Epithelial cell of proximal tubule (primary cell): ENCODE measurements at regions not wholly inside any gene's neighbourhood (a gene's known extent, or its start where the extent isn't known, plus 50 kb on each side); places are given as distances from the start of the nearest gene placed in this dataset.

ENCODE experiments used
- DNase-seq: peaks from one replicate; pipeline ENCODE4 v3.0.0-alpha.2; 2011; ENCODE audit warnings: low read depth
- H3K4me3 ChIP-seq: 2 replicates; pipeline ENCODE4 v1.5.1; 2011; ENCODE audit warnings: low read depth, mild to moderate bottlenecking, low read length
- TF ChIP-seq, protein P1 (sequence below): conservative IDR thresholded peaks from 2 replicates; pipeline ENCODE4 v1.5.1; 2012; ENCODE audit warnings: low read depth, mild to moderate bottlenecking, low read length

DNA sequence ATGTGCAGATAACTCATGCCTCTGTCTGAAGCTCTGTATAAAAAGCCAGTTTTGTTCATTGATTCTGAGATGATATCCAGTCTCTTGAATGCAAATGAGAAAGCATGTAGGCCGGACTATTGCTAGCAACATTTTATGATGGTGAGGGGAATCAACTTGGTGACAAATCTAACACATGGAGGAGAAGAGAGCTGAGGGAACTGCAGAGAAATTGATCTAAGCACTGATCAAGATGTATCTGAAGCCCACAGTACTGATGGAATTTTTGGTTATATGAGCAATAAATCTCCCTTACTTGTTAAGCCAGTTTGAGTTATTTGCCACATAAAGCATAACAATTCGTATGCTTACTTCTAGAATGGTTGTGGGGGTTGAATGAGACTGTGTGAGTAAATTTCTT, 295.6 kb upstream of the DDHD1 start:
- TF ChIP-seq, protein P1, sequence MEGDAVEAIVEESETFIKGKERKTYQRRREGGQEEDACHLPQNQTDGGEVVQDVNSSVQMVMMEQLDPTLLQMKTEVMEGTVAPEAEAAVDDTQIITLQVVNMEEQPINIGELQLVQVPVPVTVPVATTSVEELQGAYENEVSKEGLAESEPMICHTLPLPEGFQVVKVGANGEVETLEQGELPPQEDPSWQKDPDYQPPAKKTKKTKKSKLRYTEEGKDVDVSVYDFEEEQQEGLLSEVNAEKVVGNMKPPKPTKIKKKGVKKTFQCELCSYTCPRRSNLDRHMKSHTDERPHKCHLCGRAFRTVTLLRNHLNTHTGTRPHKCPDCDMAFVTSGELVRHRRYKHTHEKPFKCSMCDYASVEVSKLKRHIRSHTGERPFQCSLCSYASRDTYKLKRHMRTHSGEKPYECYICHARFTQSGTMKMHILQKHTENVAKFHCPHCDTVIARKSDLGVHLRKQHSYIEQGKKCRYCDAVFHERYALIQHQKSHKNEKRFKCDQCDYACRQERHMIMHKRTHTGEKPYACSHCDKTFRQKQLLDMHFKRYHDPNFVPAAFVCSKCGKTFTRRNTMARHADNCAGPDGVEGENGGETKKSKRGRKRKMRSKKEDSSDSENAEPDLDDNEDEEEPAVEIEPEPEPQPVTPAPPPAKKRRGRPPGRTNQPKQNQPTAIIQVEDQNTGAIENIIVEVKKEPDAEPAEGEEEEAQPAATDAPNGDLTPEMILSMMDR = no peak
- no peak overlapping the region for H3K4me3 ChIP-seq
- no peak for DNase-seq

DNA sequence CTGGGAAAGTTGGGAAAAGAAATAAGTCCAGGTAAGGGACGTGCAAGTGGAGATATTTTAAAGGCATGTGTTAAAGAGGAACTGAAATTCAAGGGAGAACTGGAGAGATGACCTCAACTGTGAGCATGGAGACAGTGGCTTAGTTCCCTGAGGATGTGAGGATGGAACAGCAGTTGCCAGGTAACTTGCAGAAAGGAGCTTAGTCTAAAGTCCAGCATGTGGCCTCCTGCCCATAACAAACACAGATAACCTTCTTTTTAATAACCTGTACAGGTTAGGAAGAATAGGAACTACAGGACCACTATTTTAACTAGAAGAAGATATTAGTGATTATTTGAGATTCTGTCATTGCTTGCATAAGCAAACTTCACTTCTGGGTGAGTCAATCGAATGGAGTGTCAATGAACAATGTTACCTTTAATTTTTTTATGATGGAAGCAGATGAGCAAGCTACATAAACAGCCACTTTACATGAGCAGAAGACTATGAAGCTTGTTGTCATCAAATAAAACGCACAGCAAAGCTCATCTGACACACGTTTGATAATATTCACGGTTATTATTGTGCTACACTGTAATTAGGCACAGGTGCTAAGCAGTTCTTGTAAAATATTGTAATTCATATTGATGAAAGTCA, 291.7 kb upstream of the DDHD1 start:
- DNase-seq = no peak
- H3K4me3 ChIP-seq = no peak overlapping the region
- TF ChIP-seq, protein P1 = no peak

DNA sequence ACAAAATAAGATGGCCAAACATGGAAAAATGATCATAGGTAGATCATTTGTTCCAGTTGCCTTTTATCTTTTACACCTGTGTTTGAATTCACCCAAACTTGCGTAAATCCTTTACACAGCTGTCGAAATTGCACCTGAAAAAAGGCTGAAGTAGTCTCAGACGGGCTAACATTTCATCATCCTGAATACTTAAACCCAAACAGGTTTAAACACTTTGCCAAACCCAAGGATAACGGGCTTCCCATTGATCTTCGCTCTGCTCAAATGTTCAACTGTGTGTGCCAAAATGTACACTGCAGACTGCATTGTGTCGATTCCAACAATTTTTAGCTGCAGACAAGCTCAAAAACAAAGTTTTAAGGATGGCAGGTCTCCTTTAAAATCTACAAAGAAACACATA, 288.7 kb upstream of the DDHD1 start:
- no peak for DNase-seq
- TF ChIP-seq, protein P1 = no peak
- no peak overlapping the region for H3K4me3 ChIP-seq

DNA sequence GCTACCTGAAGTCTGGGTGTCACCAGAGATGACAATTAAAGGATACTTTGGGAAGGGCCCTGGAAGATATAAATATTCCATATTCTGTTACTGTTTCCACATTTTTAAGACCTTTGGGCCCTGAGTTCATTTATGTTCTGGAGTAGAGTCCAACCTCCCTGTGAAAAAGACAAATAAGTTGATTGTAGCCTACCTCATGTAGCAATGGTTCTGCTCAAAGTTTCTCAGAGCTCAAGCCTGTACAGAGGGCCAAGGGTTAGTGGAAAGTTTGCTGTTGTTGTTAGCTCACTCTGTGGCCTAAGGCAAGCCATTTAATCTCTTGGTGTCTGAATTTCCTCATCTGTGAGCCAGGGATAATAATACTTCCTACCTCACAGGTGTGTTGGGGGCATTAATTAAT, 284.7 kb upstream of the DDHD1 start:
- no peak for DNase-seq
- H3K4me3 ChIP-seq = no peak overlapping the region
- TF ChIP-seq, protein P1 = no peak

DNA sequence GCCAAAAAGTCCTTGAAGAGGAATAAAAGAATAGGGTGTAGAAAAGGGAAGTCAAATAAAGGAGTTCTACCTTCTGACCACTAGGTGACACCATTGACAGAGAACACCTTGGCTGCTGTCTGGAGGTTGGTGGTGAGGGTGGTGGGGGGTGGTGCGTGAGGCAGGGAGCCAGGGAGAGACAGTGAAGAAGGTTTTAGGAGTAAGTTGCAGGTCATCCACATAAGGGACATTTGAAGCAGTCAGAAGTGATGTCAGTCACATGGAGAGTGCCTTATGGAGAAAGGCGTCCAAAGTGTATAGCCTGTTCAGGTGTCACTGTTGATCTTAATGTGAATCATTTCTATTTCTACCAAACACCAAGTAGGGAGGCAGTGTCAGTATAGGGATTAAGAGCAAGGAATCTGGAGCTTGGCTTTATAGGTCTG, 279.3 kb upstream of the DDHD1 start:
- TF ChIP-seq, protein P1 = peak; percentile 86
- no peak overlapping the region for H3K4me3 ChIP-seq
- no peak for DNase-seq

DNA sequence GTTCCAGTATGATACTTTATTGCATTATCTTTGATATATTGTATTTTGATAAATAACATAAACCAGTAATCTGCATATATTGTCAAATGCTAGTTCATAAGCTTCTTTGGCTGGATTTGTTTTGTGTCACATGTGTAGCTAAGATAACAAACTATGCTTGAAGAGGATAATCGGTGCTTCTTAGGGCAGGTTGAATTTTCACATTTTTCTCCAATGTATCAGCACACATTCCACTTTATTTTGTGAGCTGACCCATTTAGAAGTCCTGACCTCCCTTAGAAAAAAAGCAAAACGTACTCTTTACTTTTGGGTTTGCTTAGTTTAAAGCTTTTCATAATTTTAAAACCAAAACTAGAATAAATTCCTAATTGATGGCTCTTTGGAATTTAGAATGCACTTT, 277.7 kb upstream of the DDHD1 start:
- H3K4me3 ChIP-seq = no peak overlapping the region
- DNase-seq = no peak
- TF ChIP-seq, protein P1 = no peak
